ENCODE measurements at regions not wholly inside any gene's neighbourhood (a gene's known extent, or its start where the extent isn't known, plus 50 kb on each side); places are given as distances from the start of the nearest gene placed in this dataset.

- Histone ChIP-seq H3K36me3 (ENCODE audit: control insufficient read depth in 2 of 4, insufficient read depth in 4 of 4, low read length in 3 of 4) (no peaks in the 10 kb centered on the region; a peak in 1 of 8 replicates), H3K4me1 (replicated peaks in 1 of 4; ENCODE audit: control insufficient read depth in 3 of 4, insufficient read depth in 4 of 4, low read length in 3 of 4) (peaks cover 0 to 3% (median 0%) of the 10 kb centered on the region in 4 experiments; a peak in 1 of 7 replicates), H3K4me2 (ENCODE audit: insufficient read depth in 1 of 2, low read depth in 2 of 2, low read length in 2 of 2) (no peak overlapping the region), H2AFZ (ENCODE audit: low read length) (no peak overlapping the region), H3K79me1 (ENCODE audit: low read depth, low read length) (no peaks in the 10 kb centered on the region), H3K56ac (replicated peaks; ENCODE audit: insufficient read length, low read depth, low read length) (no peak overlapping the region), H3K79me2 (ENCODE audit: control insufficient read depth in 1 of 2, insufficient read depth in 2 of 2, low read length in 2 of 2) (no peaks in the 10 kb centered on the region), H4K8ac (ENCODE audit: extremely low read depth, insufficient read depth, low read length) (no peak overlapping the region), H4K20me1 (replicated peaks in 1 of 2; ENCODE audit: control insufficient read depth in 1 of 2, insufficient read depth in 2 of 2, low read length in 2 of 2) (no peaks in the 10 kb centered on the region), H3K9ac (replicated peaks in 1 of 4; ENCODE audit: extremely low read depth in 1 of 4, low read depth in 3 of 4, low read length in 3 of 4) (no peak overlapping the region), H3K14ac (ENCODE audit: insufficient read length) (no peak overlapping the region), H2AK5ac (ENCODE audit: low read depth, low read length) (no peak overlapping the region), H3K4ac (replicated peaks; ENCODE audit: insufficient read length, low read depth, low read length) (no peak overlapping the region), H2BK12ac (ENCODE audit: low read depth, low read length) (no peak overlapping the region), H3K18ac (ENCODE audit: extremely low read depth, low read length) (no peak overlapping the region), H4K5ac (ENCODE audit: insufficient read length, low read depth, low read length) (no peak overlapping the region), H4K91ac (replicated peaks; ENCODE audit: insufficient read length, low read length) (no peak overlapping the region), H3K4me3 (ENCODE audit: extremely low read depth in 1 of 4, insufficient read depth in 2 of 4, low read depth in 3 of 4, low read length in 4 of 4) (no peak overlapping the region), H3K23ac (ENCODE audit: insufficient read length) (no peak overlapping the region), H2BK120ac (replicated peaks; ENCODE audit: low read depth, low read length) (no peak overlapping the region), H2BK15ac (ENCODE audit: low read length) (no peak overlapping the region), H2BK5ac (ENCODE audit: low read depth, low read length) (no peak overlapping the region), H3K9me3 (ENCODE audit: insufficient read depth in 2 of 2, low read depth in 1 of 2, low read length in 1 of 2) (peaks cover 4 to 6% of the 10 kb centered on the region in 2 experiments; a peak in 2 of 4 replicates), H3K23me2 (ENCODE audit: low read depth, low read length) (no peaks in the 10 kb centered on the region), H3K27me3 (replicated peaks in 1 of 4; ENCODE audit: control insufficient read depth in 3 of 4, extremely low read depth in 1 of 4, insufficient read depth in 3 of 4, low read length in 3 of 4) (no peaks in the 10 kb centered on the region), H2BK20ac (ENCODE audit: low read length) (no peak overlapping the region), H3K27ac (ENCODE audit: low read depth, low read length) (no peak overlapping the region)
- FAIRE-seq: no peak
- ChIA-PET POLR2A (ENCODE audit: partially characterized antibody) (no interaction called here), CTCF (ENCODE audit: partially characterized antibody) (no interaction called here)
- TF ChIP-seq SRF (IDR thresholded peaks at IDR 0.05; ENCODE audit: low read depth, low read length): no peak
- no peak for TF ChIP-seq RXRA (IDR thresholded peaks at IDR 0.05; ENCODE audit: insufficient read depth, low read depth, low read length)
- WGBS, 2 experiments (ENCODE audit: extremely low coverage in 1 of 2, insufficient coverage in 1 of 2, insufficient read length in 1 of 2, insufficient replicate concordance in 2 of 2, low coverage in 1 of 2, low lambda C conversion rate in 2 of 2, missing lambda C conversion rate in 1 of 2): 90% methylated on average over 3 of the region's 3 CpGs; no CpG with 5 or more reads in 1 of the 2 experiments
- DNase-seq (ENCODE audit: low read depth in 1 of 2, low spot score in 2 of 2): no peak
These were observed 501.9 kb downstream of the RAPGEF2 start for GRCh38 chr4:159604781-159605180.

Measured in H1 (cell line).